ENCODE measurements at regions not wholly inside any gene's neighbourhood (a gene's known extent, or its start where the extent isn't known, plus 50 kb on each side); places are given as distances from the start of the nearest gene placed in this dataset.

- in situ Hi-C loops (cut with HindIII; ENCODE audit: low pct_unique_long_range_greater_than_20kb, low sequenced_read_pairs) = no loop called here
- no peak for DNase-seq (ENCODE audit: low read depth in 1 of 2, low spot score in 1 of 2)
- TF ChIP-seq JUND (IDR thresholded peaks at IDR 0.05; ENCODE audit: low read depth) = no peak
These were observed 328.1 kb downstream of the SEC14L1 start for GRCh38 chr17:77468897-77469296.

- no peak for TF ChIP-seq JUND (IDR thresholded peaks at IDR 0.05; ENCODE audit: low read depth)
- in situ Hi-C loops (cut with HindIII; ENCODE audit: low pct_unique_long_range_greater_than_20kb, low sequenced_read_pairs) = no loop called here
- no peak for DNase-seq (ENCODE audit: low read depth in 1 of 2, low spot score in 1 of 2)
These were observed 329.6 kb downstream of the SEC14L1 start for GRCh38 chr17:77470330-77470786.

GRCh38 chr17:77470800-77471733, 330.3 kb downstream of the SEC14L1 start:
- DNase-seq (ENCODE audit: low read depth in 1 of 2, low spot score in 1 of 2) = no peak
- no peak for TF ChIP-seq JUND (IDR thresholded peaks at IDR 0.05; ENCODE audit: low read depth)
- in situ Hi-C loops (cut with HindIII; ENCODE audit: low pct_unique_long_range_greater_than_20kb, low sequenced_read_pairs) = no loop called here

- DNase-seq (ENCODE audit: low read depth in 1 of 2, low spot score in 1 of 2) = no peak
- in situ Hi-C loops (cut with HindIII; ENCODE audit: low pct_unique_long_range_greater_than_20kb, low sequenced_read_pairs) = no loop called here
- no peak for TF ChIP-seq JUND (IDR thresholded peaks at IDR 0.05; ENCODE audit: low read depth)
These were observed 331.3 kb downstream of the SEC14L1 start for GRCh38 chr17:77471984-77472461.

- TF ChIP-seq JUND (IDR thresholded peaks at IDR 0.05; ENCODE audit: low read depth) = no peak
- no peak for DNase-seq (ENCODE audit: low read depth in 1 of 2, low spot score in 1 of 2)
- in situ Hi-C loops (cut with HindIII; ENCODE audit: low pct_unique_long_range_greater_than_20kb, low sequenced_read_pairs) = no loop called here
These were observed 331.9 kb downstream of the SEC14L1 start for GRCh38 chr17:77472468-77473310.

- in situ Hi-C loops (cut with HindIII; ENCODE audit: low pct_unique_long_range_greater_than_20kb, low sequenced_read_pairs) = no loop called here
- TF ChIP-seq JUND (IDR thresholded peaks at IDR 0.05; ENCODE audit: low read depth) = no peak
- no peak for DNase-seq (ENCODE audit: low read depth in 1 of 2, low spot score in 1 of 2)
These were observed 333.0 kb downstream of the SEC14L1 start for GRCh38 chr17:77473615-77474226.

GRCh38 chr17:77474292-77474988, 333.7 kb downstream of the SEC14L1 start:
- DNase-seq (ENCODE audit: low read depth in 1 of 2, low spot score in 1 of 2) = no peak
- TF ChIP-seq JUND (IDR thresholded peaks at IDR 0.05; ENCODE audit: low read depth) = no peak
- in situ Hi-C loops (cut with HindIII; ENCODE audit: low pct_unique_long_range_greater_than_20kb, low sequenced_read_pairs) = no loop called here

GRCh38 chr17:77475016-77475976, 334.5 kb downstream of the SEC14L1 start:
- in situ Hi-C loops (cut with HindIII; ENCODE audit: low pct_unique_long_range_greater_than_20kb, low sequenced_read_pairs) = no loop called here
- TF ChIP-seq JUND (IDR thresholded peaks at IDR 0.05; ENCODE audit: low read depth) = no peak
- DNase-seq (ENCODE audit: low read depth in 1 of 2, low spot score in 1 of 2) = no peak

- in situ Hi-C loops (cut with HindIII; ENCODE audit: low pct_unique_long_range_greater_than_20kb, low sequenced_read_pairs) = no loop called here
- no peak for TF ChIP-seq JUND (IDR thresholded peaks at IDR 0.05; ENCODE audit: low read depth)
These were observed 335.2 kb downstream of the SEC14L1 start for GRCh38 chr17:77476006-77476405.

GRCh38 chr17:77476498-77476897, 335.7 kb downstream of the SEC14L1 start:
- TF ChIP-seq JUND (IDR thresholded peaks at IDR 0.05; ENCODE audit: low read depth) = no peak
- in situ Hi-C loops (cut with HindIII; ENCODE audit: low pct_unique_long_range_greater_than_20kb, low sequenced_read_pairs) = no loop called here
- no peak for DNase-seq (ENCODE audit: low read depth in 1 of 2, low spot score in 1 of 2)

More at GRCh38 chr17:77476006-77476405, 335.2 kb downstream of the SEC14L1 start:
- DNase-seq (ENCODE audit: low read depth in 1 of 2, low spot score in 1 of 2) = no peak

Measured in T47D (cell line).